ENCODE measurements at regions not wholly inside any gene's neighbourhood (a gene's known extent, or its start where the extent isn't known, plus 50 kb on each side); places are given as distances from the start of the nearest gene placed in this dataset.

DNA sequence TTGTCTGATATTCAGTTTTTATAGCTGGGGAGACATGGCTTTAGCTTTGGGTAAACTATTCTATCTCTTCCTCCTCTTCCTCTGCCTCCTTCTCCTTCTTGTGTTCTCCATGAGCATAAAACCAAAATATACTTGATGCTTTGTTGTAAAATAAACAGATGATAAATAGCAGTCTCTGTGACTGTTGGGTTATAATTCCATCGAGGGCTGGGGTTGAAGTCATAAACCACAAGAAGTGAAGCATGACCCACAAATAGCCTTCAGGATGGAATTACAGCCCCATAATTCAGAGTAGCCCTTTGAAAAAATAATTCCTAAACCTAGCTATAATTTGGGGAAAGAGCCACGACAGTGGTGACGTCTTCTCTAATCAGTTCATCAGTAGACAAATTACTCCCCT lies 177.7 kb downstream of the SNX19 start:
- Histone ChIP-seq H3K27ac (peak overlapping the region in 1 of 2 donors; percentile 40), H3K36me3 (no peaks in the 10 kb centered on the region), H3K9me3 (peaks cover 5 to 21% of the 10 kb centered on the region in 2 donors), H3K4me3 (no peak overlapping the region), H3K27me3 (no peaks in the 10 kb centered on the region), H3K4me1 (no peaks in the 10 kb centered on the region)
- no peak for DNase-seq (ENCODE audit: low spot score in 2 of 2)
- intact Hi-C loops (cut with DNase I; ENCODE audit: low total_unique reads), result no loop called here
- TF ChIP-seq POLR2AphosphoS5 (IDR thresholded peaks at IDR 0.05) (no peak), POLR2A (IDR thresholded peaks at IDR 0.05) (no peak)
- TF ChIP-seq, protein P1, sequence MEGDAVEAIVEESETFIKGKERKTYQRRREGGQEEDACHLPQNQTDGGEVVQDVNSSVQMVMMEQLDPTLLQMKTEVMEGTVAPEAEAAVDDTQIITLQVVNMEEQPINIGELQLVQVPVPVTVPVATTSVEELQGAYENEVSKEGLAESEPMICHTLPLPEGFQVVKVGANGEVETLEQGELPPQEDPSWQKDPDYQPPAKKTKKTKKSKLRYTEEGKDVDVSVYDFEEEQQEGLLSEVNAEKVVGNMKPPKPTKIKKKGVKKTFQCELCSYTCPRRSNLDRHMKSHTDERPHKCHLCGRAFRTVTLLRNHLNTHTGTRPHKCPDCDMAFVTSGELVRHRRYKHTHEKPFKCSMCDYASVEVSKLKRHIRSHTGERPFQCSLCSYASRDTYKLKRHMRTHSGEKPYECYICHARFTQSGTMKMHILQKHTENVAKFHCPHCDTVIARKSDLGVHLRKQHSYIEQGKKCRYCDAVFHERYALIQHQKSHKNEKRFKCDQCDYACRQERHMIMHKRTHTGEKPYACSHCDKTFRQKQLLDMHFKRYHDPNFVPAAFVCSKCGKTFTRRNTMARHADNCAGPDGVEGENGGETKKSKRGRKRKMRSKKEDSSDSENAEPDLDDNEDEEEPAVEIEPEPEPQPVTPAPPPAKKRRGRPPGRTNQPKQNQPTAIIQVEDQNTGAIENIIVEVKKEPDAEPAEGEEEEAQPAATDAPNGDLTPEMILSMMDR (IDR thresholded peaks at IDR 0.05), result no peak

- no peak overlapping the region for H3K4me3 ChIP-seq
- peaks cover 0 to 21% of the 10 kb centered on the region in 2 donors for H3K9me3 ChIP-seq
- H3K27ac ChIP-seq, result no peak overlapping the region
- H3K27me3 ChIP-seq, result no peaks in the 10 kb centered on the region
- intact Hi-C loops (cut with DNase I; ENCODE audit: low total_unique reads), result loop anchor here (2.0 kb wide), 1 partner anchor 28 kb away; no protein-coding TSS in a partner anchor
- no peak for TF ChIP-seq POLR2A (IDR thresholded peaks at IDR 0.05)
- TF ChIP-seq, protein P1 (IDR thresholded peaks at IDR 0.05), result no peak
- TF ChIP-seq POLR2AphosphoS5 (IDR thresholded peaks at IDR 0.05), result no peak
- no peak for DNase-seq (ENCODE audit: low spot score in 2 of 2)
- no peaks in the 10 kb centered on the region for H3K4me1 ChIP-seq
- no peaks in the 10 kb centered on the region for H3K36me3 ChIP-seq
These were observed 175.5 kb downstream of the SNX19 start for GRCh38 chr11:130740819-130741218.

DNA sequence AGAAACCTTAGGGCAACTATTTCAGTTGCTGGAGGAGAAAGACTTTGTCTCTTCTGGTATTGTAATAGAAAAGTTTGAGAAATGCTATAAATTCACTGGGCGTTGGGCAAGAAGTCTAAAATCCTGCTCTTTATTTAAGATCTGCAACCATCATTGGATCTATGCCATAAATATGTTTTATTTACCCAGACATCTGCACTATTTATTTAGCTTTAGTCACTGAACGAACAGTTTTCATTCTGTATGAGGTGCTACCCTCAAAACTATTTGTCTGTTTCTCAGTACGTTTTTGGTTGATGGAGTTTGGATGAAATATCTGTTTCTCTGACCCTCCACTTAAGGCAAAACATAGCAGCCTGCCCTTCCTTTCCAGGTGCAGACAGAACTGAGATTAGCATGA lies 171.5 kb downstream of the SNX19 start:
- intact Hi-C loops (cut with DNase I; ENCODE audit: low total_unique reads), result no loop called here
- Histone ChIP-seq H3K27me3 (no peaks in the 10 kb centered on the region), H3K36me3 (no peaks in the 10 kb centered on the region), H3K27ac (no peak overlapping the region), H3K9me3 (peaks cover 0 to 21% of the 10 kb centered on the region in 2 donors), H3K4me3 (no peak overlapping the region), H3K4me1 (no peaks in the 10 kb centered on the region)
- TF ChIP-seq POLR2A (IDR thresholded peaks at IDR 0.05) (no peak), POLR2AphosphoS5 (IDR thresholded peaks at IDR 0.05) (no peak)
- no peak for DNase-seq (ENCODE audit: low spot score in 2 of 2)

DNA sequence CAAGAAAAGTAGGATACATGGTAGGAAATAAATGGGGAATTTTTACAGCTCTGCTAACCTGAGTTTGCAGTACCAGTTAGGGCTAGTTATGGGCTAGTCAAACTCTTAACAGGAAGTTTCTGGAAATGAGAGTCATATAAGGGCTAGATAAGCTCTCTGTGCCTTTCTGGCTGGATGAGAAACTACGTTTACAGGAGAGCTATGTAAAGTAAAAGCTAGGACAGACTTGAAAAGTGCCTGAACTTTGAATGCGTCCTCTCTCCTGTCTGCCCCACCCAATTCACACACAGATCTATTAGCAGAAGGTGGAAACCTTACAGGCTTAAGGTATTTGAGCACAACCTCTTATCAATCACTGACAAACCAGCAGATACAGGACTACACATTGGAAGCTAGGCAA lies 167.1 kb downstream of the SNX19 start:
- H3K36me3 ChIP-seq, result no peaks in the 10 kb centered on the region

DNA sequence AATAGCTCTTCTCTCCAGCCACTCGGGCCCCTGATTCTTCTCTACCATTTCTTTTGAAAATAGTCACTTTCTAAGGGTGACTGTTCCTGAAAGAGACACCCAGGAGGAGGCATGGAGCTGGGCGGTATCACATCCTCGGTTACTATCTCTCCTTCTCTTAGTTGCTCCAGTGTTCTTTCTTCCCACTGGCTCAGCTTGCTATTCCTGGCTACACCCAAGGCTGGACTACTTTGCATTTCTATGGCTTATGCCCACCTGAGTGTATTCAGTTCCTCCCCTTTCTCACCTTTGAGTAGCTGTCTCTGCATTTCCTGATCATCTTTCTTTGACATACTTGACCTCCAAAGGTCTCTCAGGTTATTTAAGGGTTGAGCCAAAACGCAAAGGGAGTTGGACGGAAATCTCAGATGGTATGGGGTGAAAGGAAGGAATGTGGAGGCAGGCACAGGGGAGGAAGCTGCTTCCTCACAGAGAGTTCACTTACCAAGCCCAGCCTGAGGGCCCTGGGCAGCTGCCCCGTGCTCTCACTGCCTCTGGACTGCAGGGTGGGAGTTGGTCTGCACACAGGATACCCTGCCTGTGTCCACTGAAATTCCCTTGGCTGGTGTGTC lies 155.7 kb downstream of the SNX19 start:
- DNase-seq (ENCODE audit: low spot score in 2 of 2), result no peak
- Histone ChIP-seq H3K27me3 (no peaks in the 10 kb centered on the region), H3K9me3 (no peaks in the 10 kb centered on the region), H3K36me3 (no peaks in the 10 kb centered on the region), H3K27ac (no peak overlapping the region), H3K4me1 (peaks cover 0 to 6% of the 10 kb centered on the region in 2 donors), H3K4me3 (no peak overlapping the region)
- intact Hi-C loops (cut with DNase I; ENCODE audit: low total_unique reads), result no loop called here
- TF ChIP-seq, protein P1 (IDR thresholded peaks at IDR 0.05), result no peak
- TF ChIP-seq POLR2AphosphoS5 (IDR thresholded peaks at IDR 0.05), result no peak
- TF ChIP-seq POLR2A (IDR thresholded peaks at IDR 0.05), result no peak

More for the DNA sequence above, 167.1 kb downstream of the SNX19 start:
- no peak for TF ChIP-seq POLR2A (IDR thresholded peaks at IDR 0.05)
- no peak for TF ChIP-seq POLR2AphosphoS5 (IDR thresholded peaks at IDR 0.05)
- TF ChIP-seq, protein P1 (IDR thresholded peaks at IDR 0.05), result no peak
- no peak overlapping the region for H3K4me3 ChIP-seq
- no peaks in the 10 kb centered on the region for H3K27me3 ChIP-seq
- DNase-seq (ENCODE audit: low spot score in 2 of 2), result no peak
- H3K9me3 ChIP-seq, result no peaks in the 10 kb centered on the region
- intact Hi-C loops (cut with DNase I; ENCODE audit: low total_unique reads), result no loop called here
- H3K4me1 ChIP-seq, result no peaks in the 10 kb centered on the region
- H3K27ac ChIP-seq, result no peak overlapping the region
